GM12865 (cell line): ENCODE measurements at regions not wholly inside any gene's neighbourhood (a gene's known extent, or its start where the extent isn't known, plus 50 kb on each side); places are given as distances from the start of the nearest gene placed in this dataset.

Experiments
- DNase-seq: peaks from one replicate; pipeline ENCODE4 v3.0.0; 2010; ENCODE audit warnings: low read depth
- H3K4me3 ChIP-seq: 2 replicates; pipeline ENCODE4 v1.5.1; 2011; ENCODE audit warnings: mild to moderate bottlenecking, low read depth, low read length, control low read depth
- CTCF ChIP-seq: IDR thresholded peaks from 2 replicates; pipeline ENCODE4 v1.5.1; 2011; ENCODE audit warnings: low read length, control low read depth, low read depth, inconsistent platforms; ENCODE audit not compliant: insufficient read depth; ENCODE audit errors: missing control alignments

- DNase-seq = no peak
- no peak for TF ChIP-seq CTCF
- no peak overlapping the region for H3K4me3 ChIP-seq
These were observed 102.6 kb upstream of the RSPO3 start for GRCh38 chr6:127015858-127016257.

DNA sequence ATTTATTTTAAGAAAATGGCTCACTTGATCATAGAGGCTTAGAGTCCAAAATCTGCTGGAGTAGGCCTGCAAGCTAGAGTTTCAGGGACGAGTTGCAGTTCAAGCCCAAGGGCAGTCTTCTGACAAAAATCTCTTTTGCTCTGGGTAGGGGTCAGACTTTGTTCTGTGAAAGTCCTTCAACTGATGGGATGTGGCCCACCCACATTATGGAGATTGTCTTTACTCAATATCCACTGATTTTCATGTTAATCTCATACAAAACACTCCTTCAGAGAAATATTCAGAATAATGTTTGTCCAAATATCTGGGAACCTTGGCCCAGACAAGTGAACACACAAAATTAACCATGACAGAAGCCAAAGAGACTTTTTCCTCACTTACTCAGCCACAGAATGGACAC, 98.6 kb upstream of the RSPO3 start:
- no peak for TF ChIP-seq CTCF
- no peak overlapping the region for H3K4me3 ChIP-seq
- DNase-seq = no peak

DNA sequence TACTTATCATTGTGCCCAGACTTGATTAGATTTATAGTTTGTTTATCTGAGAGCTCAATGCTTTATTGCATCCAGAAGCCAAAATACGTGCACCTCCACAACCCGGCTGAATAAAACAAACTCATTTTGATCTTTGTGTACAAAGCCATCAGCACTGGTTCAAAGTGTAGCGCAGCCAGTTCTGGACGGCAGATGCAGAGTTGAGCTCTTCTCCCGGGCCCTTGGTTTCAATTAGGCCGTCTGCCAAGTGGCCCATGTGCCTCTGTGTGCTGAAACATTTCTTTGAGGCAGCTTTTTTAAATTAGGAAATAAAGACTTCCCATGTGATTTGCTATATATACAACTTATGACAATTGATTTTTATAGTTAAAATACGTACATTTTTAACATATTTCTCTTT, 96.2 kb upstream of the RSPO3 start:
- no peak for DNase-seq
- no peak overlapping the region for H3K4me3 ChIP-seq
- no peak for TF ChIP-seq CTCF

- DNase-seq = no peak
- no peak overlapping the region for H3K4me3 ChIP-seq
- TF ChIP-seq CTCF = no peak
These were observed 95.3 kb upstream of the RSPO3 start for GRCh38 chr6:127023001-127023778.

GRCh38 chr6:127026247-127026646, 92.2 kb upstream of the RSPO3 start:
- DNase-seq = no peak
- no peak overlapping the region for H3K4me3 ChIP-seq
- no peak for TF ChIP-seq CTCF

- no peak overlapping the region for H3K4me3 ChIP-seq
- no peak for TF ChIP-seq CTCF
- no peak for DNase-seq
These were observed 88.4 kb upstream of the RSPO3 start for GRCh38 chr6:127030111-127030510.

DNA sequence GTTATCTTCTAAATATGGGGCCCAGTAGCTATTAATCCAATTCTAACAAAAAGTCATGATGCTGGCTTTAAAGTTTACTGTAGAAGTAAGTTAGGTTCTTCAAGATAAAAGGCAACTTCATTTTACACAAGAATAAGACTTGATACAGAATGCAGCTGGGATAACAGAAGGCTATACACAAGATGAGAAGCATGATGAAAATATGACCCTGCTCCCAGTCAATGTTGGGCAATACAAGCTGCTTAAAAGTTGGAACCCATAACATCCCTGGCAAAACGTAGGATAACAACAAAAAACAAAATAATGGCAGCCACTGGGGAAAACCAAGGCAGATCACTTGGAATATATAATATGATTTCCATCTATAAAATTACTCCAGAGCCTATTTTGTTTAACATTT, 87.6 kb upstream of the RSPO3 start:
- TF ChIP-seq CTCF = no peak
- H3K4me3 ChIP-seq = no peak overlapping the region
- DNase-seq = no peak
